Thyroid gland (tissue), 4 donors: ENCODE measurements at regions not wholly inside any gene's neighbourhood (a gene's known extent, or its start where the extent isn't known, plus 50 kb on each side); places are given as distances from the start of the nearest gene placed in this dataset.

Source experiments
- POLR2A ChIP-seq, 2 donors: fragments of 450-650 bp; IDR thresholded peaks; one replicate each; pipeline ENCODE4 v1.6.1; 2017; ENCODE audit warnings: antibody characterized with exemption in 2 of 2, mild to moderate bottlenecking in 2 of 2, moderate library complexity in 1 of 2
- TF ChIP-seq, protein P1 (sequence below), 6 experiments: fragments of 200-600 bp in 3 of 6; fragments of 450-650 bp in 3 of 6; sonication (generic) in 3 of 6; IDR thresholded peaks; one replicate each; pipeline ENCODE4 v1.5.1; 2016 to 2019; ENCODE audit warnings: antibody characterized with exemption in 6 of 6, mild to moderate bottlenecking in 2 of 6, inconsistent platforms in 1 of 6, moderate library complexity in 1 of 6

DNA sequence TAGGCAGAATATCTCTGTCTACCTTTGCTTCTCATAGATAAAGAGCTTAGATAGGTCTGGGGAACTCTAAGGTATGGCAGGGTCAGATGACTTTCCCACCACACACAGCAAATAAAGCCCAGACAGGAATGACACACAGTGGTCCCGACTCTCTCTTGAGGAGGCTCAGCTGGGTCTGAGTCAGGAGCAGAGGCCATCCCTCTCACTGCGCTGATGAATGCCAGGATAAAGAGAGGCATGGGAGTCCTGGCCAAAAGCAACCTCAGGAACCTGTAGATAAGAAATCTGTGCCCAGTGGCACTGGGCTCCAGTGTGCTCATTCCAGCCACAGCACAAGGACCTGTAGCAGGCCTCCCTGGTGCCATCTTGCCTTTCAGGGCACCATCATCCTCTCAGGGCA lies 129.4 kb upstream of the PARP11 start:
- TF ChIP-seq, protein P1, sequence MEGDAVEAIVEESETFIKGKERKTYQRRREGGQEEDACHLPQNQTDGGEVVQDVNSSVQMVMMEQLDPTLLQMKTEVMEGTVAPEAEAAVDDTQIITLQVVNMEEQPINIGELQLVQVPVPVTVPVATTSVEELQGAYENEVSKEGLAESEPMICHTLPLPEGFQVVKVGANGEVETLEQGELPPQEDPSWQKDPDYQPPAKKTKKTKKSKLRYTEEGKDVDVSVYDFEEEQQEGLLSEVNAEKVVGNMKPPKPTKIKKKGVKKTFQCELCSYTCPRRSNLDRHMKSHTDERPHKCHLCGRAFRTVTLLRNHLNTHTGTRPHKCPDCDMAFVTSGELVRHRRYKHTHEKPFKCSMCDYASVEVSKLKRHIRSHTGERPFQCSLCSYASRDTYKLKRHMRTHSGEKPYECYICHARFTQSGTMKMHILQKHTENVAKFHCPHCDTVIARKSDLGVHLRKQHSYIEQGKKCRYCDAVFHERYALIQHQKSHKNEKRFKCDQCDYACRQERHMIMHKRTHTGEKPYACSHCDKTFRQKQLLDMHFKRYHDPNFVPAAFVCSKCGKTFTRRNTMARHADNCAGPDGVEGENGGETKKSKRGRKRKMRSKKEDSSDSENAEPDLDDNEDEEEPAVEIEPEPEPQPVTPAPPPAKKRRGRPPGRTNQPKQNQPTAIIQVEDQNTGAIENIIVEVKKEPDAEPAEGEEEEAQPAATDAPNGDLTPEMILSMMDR (IDR thresholded peaks at IDR 0.05): no peak
- TF ChIP-seq POLR2A (IDR thresholded peaks at IDR 0.05): no peak
